K562 (cell line): ENCODE measurements at regions not wholly inside any gene's neighbourhood (a gene's known extent, or its start where the extent isn't known, plus 50 kb on each side); places are given as distances from the start of the nearest gene placed in this dataset.
A peak's percentile ranks its signal among the peaks of the same experiment; 100 is the strongest.

ENCODE experiments used
- BHLHE40 ChIP-seq: IDR thresholded peaks from 2 replicates; pipeline ENCODE4 v1.6.1; 2011; ENCODE audit warnings: low read length, improper control_type of control experiment
- ELF1 ChIP-seq: fragments of 200-800 bp; sonication (Bioruptor generic); IDR thresholded peaks from 2 replicates; pipeline ENCODE4 v1.6.1; 2016; ENCODE audit warnings: missing genetic modification characterization, missing compliant biosample characterization
- FOS ChIP-seq: IDR thresholded peaks from 3 replicates; pipeline ENCODE4 v1.6.1; 2011; ENCODE audit not compliant: insufficient read length; ENCODE audit errors: extremely low read depth
- KLF1 ChIP-seq: fragments of 450-650 bp; IDR thresholded peaks from 2 replicates; pipeline ENCODE4 v1.6.1; 2016; ENCODE audit warnings: missing genetic modification characterization, missing compliant biosample characterization
- NRF1 ChIP-seq, 2 experiments: fragments of 450-650 bp; IDR thresholded peaks in 1 of 2; conservative IDR thresholded peaks in 1 of 2; 2 replicates each; pipeline ENCODE4 v1.6.1; 2014; ENCODE audit warnings: mild to moderate bottlenecking in 2 of 2
- PHB2 ChIP-seq: fragments of 450-650 bp; IDR thresholded peaks from 2 replicates; pipeline ENCODE4 v1.6.1; 2017; ENCODE audit warnings: low read depth
- PKNOX1 ChIP-seq: fragments of 450-650 bp; IDR thresholded peaks from 2 replicates; pipeline ENCODE4 v1.6.1; 2016
- POLR2AphosphoS2 ChIP-seq: IDR thresholded peaks from 2 replicates; pipeline ENCODE4 v1.6.1; 2012; ENCODE audit warnings: low read length, improper control_type of control experiment
- RBM17 ChIP-seq: fragments of 200-400 bp; formaldehyde crosslinking; IDR thresholded peaks from 2 replicates; pipeline ENCODE4 v1.6.1; 2017; ENCODE audit warnings: low read depth, mild to moderate bottlenecking, low read length, borderline replicate concordance
- RBM39 ChIP-seq: fragments of 200-400 bp; formaldehyde crosslinking; optimal IDR thresholded peaks from 2 replicates; pipeline ENCODE3; 2018; ENCODE audit warnings: low read depth, low read length
- RERE ChIP-seq: sonication (generic); formaldehyde crosslinking; IDR thresholded peaks from 2 replicates; pipeline ENCODE4 v1.8.0; 2023; ENCODE audit warnings: missing genetic modification reagents, mild to moderate bottlenecking, borderline replicate concordance
- RNF2 ChIP-seq: sonication (generic); IDR thresholded peaks from 2 replicates; pipeline ENCODE4 v1.6.1; 2016
- SNIP1 ChIP-seq: fragments of 450-650 bp; IDR thresholded peaks from 2 replicates; pipeline ENCODE4 v1.7.1; 2017; ENCODE audit warnings: low read depth, mild to moderate bottlenecking
- ZBTB2 ChIP-seq: fragments of 450-650 bp; IDR thresholded peaks from 2 replicates; pipeline ENCODE4 v1.6.1; 2016; ENCODE audit warnings: antibody characterized with exemption
- ZFPM2 ChIP-seq: fragments of 250-450 bp; sonication (Bioruptor Pico); IDR thresholded peaks from 2 replicates; pipeline ENCODE4 v1.5.1; 2022; ENCODE audit warnings: mild to moderate bottlenecking
- ZNF589 ChIP-seq: fragments of 200-800 bp; sonication (Bioruptor generic); IDR thresholded peaks from 2 replicates; pipeline ENCODE4 v1.6.1; 2016; ENCODE audit warnings: low read depth, missing genetic modification characterization, missing compliant biosample characterization
- ZNF766 ChIP-seq: fragments of 200-800 bp; sonication (Bioruptor generic); conservative IDR thresholded peaks from 2 replicates; pipeline ENCODE4 v1.6.1; 2016; ENCODE audit warnings: missing genetic modification characterization, missing compliant biosample characterization
- TF ChIP-seq, protein P1 (sequence below): fragments of 250-450 bp; sonication (Bioruptor Pico); IDR thresholded peaks from 2 replicates; pipeline ENCODE4 v1.5.0; 2021
- TF ChIP-seq, protein P2 (sequence below): fragments of 450-650 bp; IDR thresholded peaks from 2 replicates; pipeline ENCODE4 v1.6.1; 2016; ENCODE audit warnings: borderline replicate concordance

DNA sequence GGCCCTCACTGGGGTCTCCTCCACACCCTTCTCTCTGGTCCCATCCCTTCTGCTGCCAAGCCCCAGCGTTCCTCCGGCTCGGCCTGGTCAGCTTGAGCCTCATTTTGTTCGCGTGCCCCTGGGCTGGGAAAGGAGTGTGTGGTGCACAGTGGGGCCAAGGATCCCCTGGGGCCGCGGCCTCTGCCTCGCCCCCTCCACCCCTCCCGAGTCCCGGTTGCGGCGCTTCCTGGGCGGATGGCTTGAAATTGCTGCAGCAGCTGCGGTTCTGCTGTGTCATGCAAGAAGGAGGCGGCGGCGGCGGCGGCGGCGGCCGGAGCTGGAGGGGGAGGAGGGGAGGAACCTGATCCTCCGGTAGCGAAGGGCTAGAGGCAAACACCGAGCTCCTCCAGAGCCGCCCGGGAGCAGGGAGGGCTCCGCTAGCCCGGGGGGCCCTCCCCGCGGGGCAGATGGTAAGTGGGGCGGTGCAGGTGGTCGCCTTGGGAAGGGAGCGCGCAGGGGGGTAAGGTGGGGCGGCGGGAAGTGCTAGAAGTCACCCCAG, 217.8 kb upstream of the MKLN1 start (continued):
- TF ChIP-seq ZNF589 (no peak), ZFPM2 (no peak), RBM17 (no peak), BHLHE40 (peak; percentile 28; the same call in 1 of the 2 replicates), RNF2 (peak; percentile 90; the same call in 1 of the 2 replicates), PHB2 (no peak), FOS (no peak), SNIP1 (no peak), ZBTB2 (peak; percentile 70), KLF1 (tag) (0 out of 2 replicates have a peak, but pooled peaks have one; percentile 46), PKNOX1 (no peak; the same call in 1 of the 2 replicates), POLR2AphosphoS2 (no peak), RBM39 (no peak), ZNF766 (CRISPR knock-in tag) (no peak; the same call in 1 of the 2 replicates), RERE (CRISPR knock-in tag) (no peak), NRF1 (conservative IDR thresholded peaks at IDR 0.05 in 1 of 2, IDR thresholded peaks at IDR 0.05 in 1 of 2) (peak; percentile 52 to 53; a peak in 2 of 4 replicates), ELF1 (peak; percentile 75; the same call in 1 of the 2 replicates)
- TF ChIP-seq, protein P1, sequence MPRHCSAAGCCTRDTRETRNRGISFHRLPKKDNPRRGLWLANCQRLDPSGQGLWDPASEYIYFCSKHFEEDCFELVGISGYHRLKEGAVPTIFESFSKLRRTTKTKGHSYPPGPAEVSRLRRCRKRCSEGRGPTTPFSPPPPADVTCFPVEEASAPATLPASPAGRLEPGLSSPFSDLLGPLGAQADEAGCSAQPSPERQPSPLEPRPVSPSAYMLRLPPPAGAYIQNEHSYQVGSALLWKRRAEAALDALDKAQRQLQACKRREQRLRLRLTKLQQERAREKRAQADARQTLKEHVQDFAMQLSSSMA: no peak
- TF ChIP-seq, protein P2, sequence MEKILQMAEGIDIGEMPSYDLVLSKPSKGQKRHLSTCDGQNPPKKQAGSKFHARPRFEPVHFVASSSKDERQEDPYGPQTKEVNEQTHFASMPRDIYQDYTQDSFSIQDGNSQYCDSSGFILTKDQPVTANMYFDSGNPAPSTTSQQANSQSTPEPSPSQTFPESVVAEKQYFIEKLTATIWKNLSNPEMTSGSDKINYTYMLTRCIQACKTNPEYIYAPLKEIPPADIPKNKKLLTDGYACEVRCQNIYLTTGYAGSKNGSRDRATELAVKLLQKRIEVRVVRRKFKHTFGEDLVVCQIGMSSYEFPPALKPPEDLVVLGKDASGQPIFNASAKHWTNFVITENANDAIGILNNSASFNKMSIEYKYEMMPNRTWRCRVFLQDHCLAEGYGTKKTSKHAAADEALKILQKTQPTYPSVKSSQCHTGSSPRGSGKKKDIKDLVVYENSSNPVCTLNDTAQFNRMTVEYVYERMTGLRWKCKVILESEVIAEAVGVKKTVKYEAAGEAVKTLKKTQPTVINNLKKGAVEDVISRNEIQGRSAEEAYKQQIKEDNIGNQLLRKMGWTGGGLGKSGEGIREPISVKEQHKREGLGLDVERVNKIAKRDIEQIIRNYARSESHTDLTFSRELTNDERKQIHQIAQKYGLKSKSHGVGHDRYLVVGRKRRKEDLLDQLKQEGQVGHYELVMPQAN: peak; percentile 65; the same call in 1 of the 2 replicates
